GM23248 (cell line): ENCODE measurements at regions not wholly inside any gene's neighbourhood (a gene's known extent, or its start where the extent isn't known, plus 50 kb on each side); places are given as distances from the start of the nearest gene placed in this dataset.

Experiments
- EZH2 ChIP-seq: fragments of 200-600 bp; sonication (generic); IDR thresholded peaks from 2 replicates; pipeline ENCODE4 v1.6.1; 2018; ENCODE audit warnings: antibody characterized with exemption, mild to moderate bottlenecking; ENCODE audit not compliant: insufficient read depth, poor library complexity, severe bottlenecking
- EZH2phosphoT487 ChIP-seq: fragments of 200-600 bp; sonication (generic); IDR thresholded peaks from 2 replicates; pipeline ENCODE4 v1.6.1; 2018; ENCODE audit warnings: antibody characterized with exemption, moderate library complexity, mild to moderate bottlenecking, low read depth; ENCODE audit not compliant: insufficient read depth

DNA sequence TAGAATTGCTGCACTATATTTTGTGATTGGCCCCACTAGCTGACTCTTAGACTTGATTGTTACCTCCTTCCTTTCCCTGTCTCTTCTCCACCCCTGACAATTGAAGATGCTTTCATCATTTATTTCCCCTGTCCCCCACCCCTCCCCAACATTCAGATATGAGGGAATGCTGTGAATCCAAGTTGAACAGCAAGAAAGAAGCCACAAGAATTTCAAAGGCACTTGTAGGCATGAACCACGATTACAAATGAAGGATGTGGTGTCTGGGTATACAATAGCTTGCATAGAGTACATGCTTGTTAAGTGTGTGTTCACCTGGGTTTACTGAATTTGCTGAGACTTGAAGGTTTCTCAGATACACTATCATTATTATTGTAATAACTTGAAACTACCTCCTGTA is 78.3 kb upstream of the TRIO start:
- TF ChIP-seq EZH2: no peak
- TF ChIP-seq EZH2phosphoT487: no peak
